Neural cell (in vitro differentiated cells): ENCODE measurements at regions not wholly inside any gene's neighbourhood (a gene's known extent, or its start where the extent isn't known, plus 50 kb on each side); places are given as distances from the start of the nearest gene placed in this dataset.
"Not testable (repeated sequence)": the region's sequence is repeated elsewhere in the genome, so short reads cannot be mapped to it uniquely, and the experiment has no call there.

Source experiments
- EP300 ChIP-seq: fragments of 450-650 bp; conservative IDR thresholded peaks from 2 replicates; pipeline ENCODE4 v1.6.1; 2014; ENCODE audit warnings: antibody characterized with exemption, mild to moderate bottlenecking, moderate library complexity; ENCODE audit not compliant: poor library complexity, severe bottlenecking
- EZH2 ChIP-seq: fragments of 200-600, 300-800 bp; shearing (Covaris generic), sonication (generic); IDR thresholded peaks from 2 replicates; pipeline ENCODE4 v1.6.1; 2014; ENCODE audit warnings: antibody characterized with exemption, low read length, borderline replicate concordance, mild to moderate bottlenecking; ENCODE audit not compliant: insufficient read depth, poor library complexity, severe bottlenecking
- MXI1 ChIP-seq: fragments of 450-650 bp; conservative IDR thresholded peaks from 2 replicates; pipeline ENCODE4 v1.6.1; 2014; ENCODE audit warnings: antibody characterized with exemption, mild to moderate bottlenecking; ENCODE audit not compliant: poor library complexity, severe bottlenecking
- POLR2AphosphoS5 ChIP-seq: IDR thresholded peaks from 2 replicates; pipeline ENCODE4 v1.6.1; 2012
- RAD21 ChIP-seq: fragments of 450-650 bp; conservative IDR thresholded peaks from 2 replicates; pipeline ENCODE4 v1.6.1; 2014; ENCODE audit warnings: antibody characterized with exemption, mild to moderate bottlenecking, moderate library complexity
- SMC3 ChIP-seq: fragments of 450-650 bp; conservative IDR thresholded peaks from 2 replicates; pipeline ENCODE4 v1.6.1; 2014; ENCODE audit warnings: antibody characterized with exemption, mild to moderate bottlenecking, moderate library complexity; ENCODE audit not compliant: poor library complexity
- TAF1 ChIP-seq: IDR thresholded peaks from 2 replicates; pipeline ENCODE4 v1.6.1; 2012; ENCODE audit warnings: low read depth
- TF ChIP-seq, protein P1 (sequence below): fragments of 450-650 bp; IDR thresholded peaks from 2 replicates; pipeline ENCODE4 v1.5.1; 2014; ENCODE audit warnings: antibody characterized with exemption, mild to moderate bottlenecking, moderate library complexity; ENCODE audit not compliant: poor library complexity, severe bottlenecking
- TF ChIP-seq, protein P2 (sequence below): IDR thresholded peaks from 2 replicates; pipeline ENCODE4 v1.6.1; 2012; ENCODE audit warnings: borderline replicate concordance

DNA sequence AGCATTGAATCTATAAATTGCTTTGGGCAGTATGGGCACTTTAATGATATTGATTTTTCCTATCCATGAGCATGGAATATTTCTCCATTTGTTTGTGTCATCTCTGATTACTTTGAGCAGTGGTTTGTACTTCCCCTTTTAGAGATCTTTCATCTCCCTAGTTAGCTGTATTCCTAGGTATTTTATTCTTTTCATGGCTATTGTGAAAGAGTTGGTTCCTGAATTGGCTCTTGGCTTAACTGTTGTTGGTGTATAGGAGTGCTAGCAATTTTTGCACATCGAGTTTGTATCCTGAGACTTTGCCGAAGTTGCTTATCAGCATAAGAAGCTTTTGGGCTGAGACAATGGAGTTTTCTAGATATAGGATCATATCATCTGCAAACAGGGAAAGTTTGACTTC, 50.2 kb upstream of the NEIL3 start:
- TF ChIP-seq, protein P1, sequence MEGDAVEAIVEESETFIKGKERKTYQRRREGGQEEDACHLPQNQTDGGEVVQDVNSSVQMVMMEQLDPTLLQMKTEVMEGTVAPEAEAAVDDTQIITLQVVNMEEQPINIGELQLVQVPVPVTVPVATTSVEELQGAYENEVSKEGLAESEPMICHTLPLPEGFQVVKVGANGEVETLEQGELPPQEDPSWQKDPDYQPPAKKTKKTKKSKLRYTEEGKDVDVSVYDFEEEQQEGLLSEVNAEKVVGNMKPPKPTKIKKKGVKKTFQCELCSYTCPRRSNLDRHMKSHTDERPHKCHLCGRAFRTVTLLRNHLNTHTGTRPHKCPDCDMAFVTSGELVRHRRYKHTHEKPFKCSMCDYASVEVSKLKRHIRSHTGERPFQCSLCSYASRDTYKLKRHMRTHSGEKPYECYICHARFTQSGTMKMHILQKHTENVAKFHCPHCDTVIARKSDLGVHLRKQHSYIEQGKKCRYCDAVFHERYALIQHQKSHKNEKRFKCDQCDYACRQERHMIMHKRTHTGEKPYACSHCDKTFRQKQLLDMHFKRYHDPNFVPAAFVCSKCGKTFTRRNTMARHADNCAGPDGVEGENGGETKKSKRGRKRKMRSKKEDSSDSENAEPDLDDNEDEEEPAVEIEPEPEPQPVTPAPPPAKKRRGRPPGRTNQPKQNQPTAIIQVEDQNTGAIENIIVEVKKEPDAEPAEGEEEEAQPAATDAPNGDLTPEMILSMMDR = not testable (repeated sequence)
- not testable (repeated sequence) for TF ChIP-seq EZH2, POLR2AphosphoS5, TAF1, RAD21, SMC3, MXI1, EP300
- TF ChIP-seq, protein P2, sequence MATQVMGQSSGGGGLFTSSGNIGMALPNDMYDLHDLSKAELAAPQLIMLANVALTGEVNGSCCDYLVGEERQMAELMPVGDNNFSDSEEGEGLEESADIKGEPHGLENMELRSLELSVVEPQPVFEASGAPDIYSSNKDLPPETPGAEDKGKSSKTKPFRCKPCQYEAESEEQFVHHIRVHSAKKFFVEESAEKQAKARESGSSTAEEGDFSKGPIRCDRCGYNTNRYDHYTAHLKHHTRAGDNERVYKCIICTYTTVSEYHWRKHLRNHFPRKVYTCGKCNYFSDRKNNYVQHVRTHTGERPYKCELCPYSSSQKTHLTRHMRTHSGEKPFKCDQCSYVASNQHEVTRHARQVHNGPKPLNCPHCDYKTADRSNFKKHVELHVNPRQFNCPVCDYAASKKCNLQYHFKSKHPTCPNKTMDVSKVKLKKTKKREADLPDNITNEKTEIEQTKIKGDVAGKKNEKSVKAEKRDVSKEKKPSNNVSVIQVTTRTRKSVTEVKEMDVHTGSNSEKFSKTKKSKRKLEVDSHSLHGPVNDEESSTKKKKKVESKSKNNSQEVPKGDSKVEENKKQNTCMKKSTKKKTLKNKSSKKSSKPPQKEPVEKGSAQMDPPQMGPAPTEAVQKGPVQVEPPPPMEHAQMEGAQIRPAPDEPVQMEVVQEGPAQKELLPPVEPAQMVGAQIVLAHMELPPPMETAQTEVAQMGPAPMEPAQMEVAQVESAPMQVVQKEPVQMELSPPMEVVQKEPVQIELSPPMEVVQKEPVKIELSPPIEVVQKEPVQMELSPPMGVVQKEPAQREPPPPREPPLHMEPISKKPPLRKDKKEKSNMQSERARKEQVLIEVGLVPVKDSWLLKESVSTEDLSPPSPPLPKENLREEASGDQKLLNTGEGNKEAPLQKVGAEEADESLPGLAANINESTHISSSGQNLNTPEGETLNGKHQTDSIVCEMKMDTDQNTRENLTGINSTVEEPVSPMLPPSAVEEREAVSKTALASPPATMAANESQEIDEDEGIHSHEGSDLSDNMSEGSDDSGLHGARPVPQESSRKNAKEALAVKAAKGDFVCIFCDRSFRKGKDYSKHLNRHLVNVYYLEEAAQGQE = not testable (repeated sequence)
